Epithelial cell of esophagus (primary cell): ENCODE measurements at regions not wholly inside any gene's neighbourhood (a gene's known extent, or its start where the extent isn't known, plus 50 kb on each side); places are given as distances from the start of the nearest gene placed in this dataset.

ENCODE experiments used
- DNase-seq: peaks from one replicate; pipeline ENCODE4 v3.0.0; 2010; ENCODE audit warnings: low read depth
- H3K4me3 ChIP-seq: 2 replicates; pipeline ENCODE4 v1.5.1; 2011; ENCODE audit warnings: mild to moderate bottlenecking, low read length, control low read depth
- CTCF ChIP-seq: IDR thresholded peaks from 2 replicates; pipeline ENCODE4 v1.5.1; 2011; ENCODE audit warnings: low read depth, mild to moderate bottlenecking, low read length, control low read depth, inconsistent platforms; ENCODE audit not compliant: insufficient read depth; ENCODE audit errors: missing control alignments

DNA sequence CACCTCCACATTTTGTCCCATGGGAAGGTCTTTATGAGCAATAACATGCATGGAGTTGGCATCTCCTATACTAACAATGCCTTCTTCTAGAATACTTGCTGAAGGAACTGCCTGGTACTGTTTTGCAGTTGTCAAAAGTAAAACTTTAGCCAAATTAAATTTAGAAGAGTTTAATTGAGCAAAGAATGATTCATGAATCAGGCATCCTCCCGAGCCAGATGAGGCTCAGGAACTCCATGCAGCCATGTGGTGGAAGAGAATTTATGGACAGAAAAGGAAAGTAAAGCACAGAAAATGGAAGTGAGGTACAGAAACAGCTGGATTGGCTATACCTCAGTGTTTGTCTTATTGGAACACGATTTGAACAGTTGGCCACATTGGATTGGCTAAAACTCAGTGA is 1081.9 kb downstream of the SLITRK1 start:
- peak; percentile 5 for DNase-seq
- H3K4me3 ChIP-seq, result no peak overlapping the region
- no peak for TF ChIP-seq CTCF

- no peak overlapping the region for H3K4me3 ChIP-seq
- DNase-seq, result no peak
- no peak for TF ChIP-seq CTCF
Measured at GRCh38 chr13:82797876-82798275, 1084.4 kb downstream of the SLITRK1 start.

GRCh38 chr13:82791035-82791434 is 1091.2 kb downstream of the SLITRK1 start:
- TF ChIP-seq CTCF, result no peak
- DNase-seq, result peak; percentile 7
- H3K4me3 ChIP-seq, result no peak overlapping the region

DNA sequence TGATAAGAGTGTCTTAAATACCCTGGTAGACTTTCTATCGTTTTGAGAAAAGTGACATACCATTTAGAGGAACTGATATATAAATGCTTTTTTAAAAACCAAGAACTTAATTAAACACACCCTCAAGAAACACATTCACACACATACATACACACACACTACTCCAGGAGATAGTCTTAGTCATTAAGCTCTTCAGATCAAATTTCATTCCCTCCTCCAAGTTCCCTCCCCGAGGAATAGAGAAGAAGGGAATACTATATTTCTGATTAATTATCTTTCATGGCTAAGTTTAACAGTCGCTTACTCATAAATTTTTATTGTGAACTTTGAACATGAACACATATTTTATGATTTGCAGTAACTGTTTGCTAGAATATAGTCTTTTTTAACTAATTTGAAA is 1109.5 kb downstream of the SLITRK1 start:
- TF ChIP-seq CTCF, result no peak
- DNase-seq, result peak; percentile 29
- no peak overlapping the region for H3K4me3 ChIP-seq

- TF ChIP-seq CTCF, result no peak
- no peak overlapping the region for H3K4me3 ChIP-seq
- DNase-seq, result no peak
Measured at GRCh38 chr13:82766732-82767321, 1115.4 kb downstream of the SLITRK1 start.

DNA sequence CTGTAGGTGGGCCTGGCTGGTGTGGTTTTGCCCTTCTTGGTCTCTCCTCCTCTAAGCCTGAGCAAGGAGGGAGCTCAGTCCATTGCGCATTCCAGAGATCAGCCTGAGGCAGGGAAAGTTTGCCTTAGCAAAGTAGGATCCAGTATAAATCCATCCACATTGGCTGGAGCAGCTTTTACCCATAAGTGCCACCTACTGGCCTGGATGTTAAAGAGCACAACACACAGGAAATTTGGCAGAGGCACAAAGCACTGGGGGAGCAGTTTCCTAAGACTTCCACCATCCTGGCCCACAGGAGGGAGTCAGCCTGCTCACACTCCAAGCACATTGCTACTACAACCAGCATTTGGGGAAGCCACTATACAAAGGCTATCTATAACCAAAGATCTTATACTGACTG is 1124.2 kb downstream of the SLITRK1 start:
- peak; percentile 58 for DNase-seq
- peak; percentile 68 for TF ChIP-seq CTCF
- H3K4me3 ChIP-seq, result no peak overlapping the region

DNA sequence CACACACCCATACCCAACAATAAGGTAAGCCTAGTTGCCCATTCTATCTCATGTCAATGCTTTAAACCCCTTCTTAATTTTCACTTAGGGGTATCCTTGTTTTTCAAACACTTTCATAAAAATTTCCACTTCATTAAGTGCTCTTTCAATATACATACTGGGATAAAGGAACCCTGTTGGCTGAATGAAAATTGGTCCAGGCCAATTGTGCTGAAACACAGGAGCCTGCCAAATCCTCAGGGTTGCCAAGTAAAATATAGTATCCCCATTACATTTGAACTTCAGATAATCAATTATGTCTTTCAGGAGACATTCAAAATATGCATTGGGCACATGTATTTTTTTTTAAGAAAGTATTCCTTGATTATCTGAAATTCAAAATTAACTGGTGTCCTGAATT is 1131.1 kb downstream of the SLITRK1 start:
- no peak for TF ChIP-seq CTCF
- no peak for DNase-seq
- H3K4me3 ChIP-seq, result no peak overlapping the region
